C4-2B (cell line): ENCODE measurements at regions not wholly inside any gene's neighbourhood (a gene's known extent, or its start where the extent isn't known, plus 50 kb on each side); places are given as distances from the start of the nearest gene placed in this dataset.

Experiments
- H3K27ac ChIP-seq: fragments of 450-650 bp; 2 replicates; pipeline ENCODE4 v1.5.1; 2017
- CTCF ChIP-seq: fragments of 450-650 bp; conservative IDR thresholded peaks from 2 replicates; pipeline ENCODE4 v1.5.1; 2017; ENCODE audit warnings: mild to moderate bottlenecking
- ZFX ChIP-seq: fragments of 450-650 bp; IDR thresholded peaks from 2 replicates; pipeline ENCODE4 v1.6.1; 2017

- no peak for TF ChIP-seq CTCF
- no peak for TF ChIP-seq ZFX
- no peak overlapping the region for H3K27ac ChIP-seq
These were observed 61.1 kb downstream of the GGTLC2 start for GRCh38 chr22:22705328-22706100.

GRCh38 chr22:22706253-22706915 is 62.0 kb downstream of the GGTLC2 start:
- no peak overlapping the region for H3K27ac ChIP-seq
- no peak for TF ChIP-seq ZFX
- TF ChIP-seq CTCF: no peak

GRCh38 chr22:22709719-22710445 is 65.5 kb downstream of the GGTLC2 start:
- H3K27ac ChIP-seq: peak overlapping the region; percentile 70
- no peak for TF ChIP-seq CTCF
- no peak for TF ChIP-seq ZFX

- TF ChIP-seq CTCF (peak; percentile 98), ZFX (no peak)
- peak overlapping the region; percentile 70 for H3K27ac ChIP-seq
These were observed 66.5 kb downstream of the GGTLC2 start for GRCh38 chr22:22710719-22711531.

- H3K27ac ChIP-seq: peak overlapping the region; percentile 70
- no peak for TF ChIP-seq CTCF
- no peak for TF ChIP-seq ZFX
These were observed 67.1 kb downstream of the GGTLC2 start for GRCh38 chr22:22711532-22711913.

- TF ChIP-seq ZFX (no peak), CTCF (no peak)
- H3K27ac ChIP-seq: peak overlapping the region; percentile 70
These were observed 67.8 kb downstream of the GGTLC2 start for GRCh38 chr22:22712092-22712658.
